Mesodermal cell (in vitro differentiated cells): ENCODE measurements at regions not wholly inside any gene's neighbourhood (a gene's known extent, or its start where the extent isn't known, plus 50 kb on each side); places are given as distances from the start of the nearest gene placed in this dataset.
"Not testable (repeated sequence)": the region's sequence is repeated elsewhere in the genome, so short reads cannot be mapped to it uniquely, and the experiment has no call there.

Source experiments
- H3K27ac ChIP-seq: 2 replicates; pipeline ENCODE4 v1.7.0; 2013; ENCODE audit warnings: mild to moderate bottlenecking, low read depth, low read length, moderate library complexity; ENCODE audit not compliant: severe bottlenecking
- H3K36me3 ChIP-seq: 2 replicates; pipeline ENCODE4 v1.7.1; 2013; ENCODE audit warnings: mild to moderate bottlenecking, low read length, moderate library complexity; ENCODE audit not compliant: control insufficient read depth, insufficient read depth
- H3K4me1 ChIP-seq: one replicate; pipeline ENCODE4 v1.7.1; 2013; ENCODE audit warnings: mild to moderate bottlenecking, low read length; ENCODE audit not compliant: insufficient read depth, control insufficient read depth, poor library complexity, severe bottlenecking
- H3K4me3 ChIP-seq: 2 replicates; pipeline ENCODE4 v1.7.0; 2013; ENCODE audit warnings: low read length, control low read depth, mild to moderate bottlenecking; ENCODE audit not compliant: insufficient read depth, poor library complexity, severe bottlenecking; ENCODE audit errors: extremely low read depth
- H3K9me3 ChIP-seq: 2 replicates; pipeline ENCODE4 v1.7.1; 2013; ENCODE audit warnings: mild to moderate bottlenecking, low read length, moderate library complexity; ENCODE audit not compliant: control insufficient read depth
- WGBS, 2 experiments: methylation state at CpG; one replicate each; pipeline ENCODE4 v1.1.5; 2013; ENCODE audit warnings: missing lambda C conversion rate in 2 of 2; ENCODE audit not compliant: insufficient coverage in 2 of 2; 5-methylcytosine and 5-hydroxymethylcytosine counted together

DNA sequence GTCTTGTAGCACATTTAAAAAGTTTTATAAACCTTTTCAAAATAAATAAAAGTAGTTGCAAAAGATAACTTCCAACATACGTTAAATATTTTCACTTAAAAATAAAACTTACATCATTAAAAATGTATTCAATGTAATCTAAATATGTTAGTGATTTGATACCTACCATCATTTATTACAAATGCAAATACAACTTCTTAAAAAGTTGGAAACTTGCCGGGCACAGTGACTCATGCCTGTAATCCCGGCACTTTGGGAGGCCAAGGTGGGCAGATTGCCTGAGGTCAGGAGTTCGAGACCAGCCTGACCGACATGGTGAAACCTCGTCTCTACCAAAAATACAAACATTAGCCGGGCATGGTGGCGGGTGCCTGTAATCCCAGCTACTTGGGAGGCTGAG, 122.6 kb upstream of the PODXL start:
- not testable (repeated sequence) for H3K27ac ChIP-seq, H3K4me3 ChIP-seq, H3K9me3 ChIP-seq, H3K36me3 ChIP-seq, H3K4me1 ChIP-seq
- 83% methylated on average over 3 of the region's 8 CpGs; no CpG with 5 or more reads in 1 of the 2 experiments for WGBS, 2 experiments

DNA sequence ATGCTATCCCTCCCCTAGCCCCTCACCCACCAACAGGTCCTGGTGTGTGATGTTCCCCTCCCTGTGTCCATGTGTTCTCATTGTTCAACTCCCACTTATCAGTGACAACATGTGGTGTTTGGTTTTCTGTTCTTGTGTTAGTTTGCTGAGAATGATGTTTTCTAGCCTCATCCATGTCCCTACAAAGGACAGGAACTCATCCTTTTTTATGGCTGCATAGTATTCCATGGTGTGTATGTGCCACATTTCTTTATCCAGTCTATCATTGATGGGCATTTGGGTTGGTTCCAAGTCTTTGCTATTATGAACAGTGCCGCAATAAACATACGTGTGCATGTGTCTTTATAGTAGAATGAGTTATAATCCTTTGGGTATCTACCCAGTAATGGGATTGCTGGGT, 120.4 kb upstream of the PODXL start:
- H3K4me3 ChIP-seq, H3K9me3 ChIP-seq, H3K36me3 ChIP-seq, H3K4me1 ChIP-seq, H3K27ac ChIP-seq: not testable (repeated sequence)
- WGBS, 2 experiments = 100% methylated on average over 2 of the region's 2 CpGs; no CpG with 5 or more reads in 1 of the 2 experiments

DNA sequence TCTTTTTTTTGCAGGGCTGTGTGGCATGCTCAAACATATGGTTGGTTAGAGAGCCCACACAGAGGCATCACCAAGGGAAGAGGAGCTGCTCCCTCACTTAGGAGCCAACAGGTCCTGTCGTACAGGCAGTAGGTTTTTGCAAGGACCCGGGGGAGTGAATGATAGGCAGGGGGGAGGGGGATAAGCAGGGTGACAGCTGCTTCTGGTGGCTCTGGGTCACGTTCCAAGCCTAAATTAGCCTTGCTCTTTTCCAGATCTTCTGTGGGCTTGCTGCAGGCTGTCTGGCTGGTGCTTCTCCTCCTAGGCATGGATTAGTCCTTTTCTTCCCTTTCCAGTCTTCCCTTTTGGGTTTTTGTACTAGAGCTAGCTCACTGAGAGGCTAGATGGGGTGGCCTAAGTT, 117.7 kb upstream of the PODXL start:
- Histone ChIP-seq H3K36me3 (no peaks in the 10 kb centered on the region), H3K9me3 (no peaks in the 10 kb centered on the region), H3K4me3 (no peak overlapping the region), H3K4me1 (no peaks in the 10 kb centered on the region), H3K27ac (no peak overlapping the region)
- 72 to 73% methylated on average over 2 to 3 of the region's 3 CpGs for WGBS, 2 experiments

DNA sequence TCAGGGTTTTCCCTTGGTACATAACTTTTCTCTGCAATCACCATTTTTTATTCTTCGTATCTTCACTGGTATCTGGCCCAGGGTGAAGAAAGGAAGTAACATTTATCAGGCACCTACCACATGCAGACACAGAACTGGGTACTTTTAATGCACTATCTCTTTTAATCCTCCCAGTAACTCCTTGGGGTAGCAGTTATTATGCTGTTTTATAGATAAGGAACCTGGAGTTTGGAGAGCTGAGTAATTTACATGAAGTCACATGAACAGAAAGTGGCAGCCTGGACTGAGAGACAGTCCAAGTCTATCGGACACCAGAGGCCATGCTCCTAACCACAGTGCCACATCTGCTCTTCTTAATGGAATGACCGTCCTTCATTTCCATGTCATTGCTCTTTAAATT, 117.1 kb upstream of the PODXL start:
- no peaks in the 10 kb centered on the region for H3K9me3 ChIP-seq
- H3K36me3 ChIP-seq = no peaks in the 10 kb centered on the region
- 80% methylated on average over 1 of the region's 3 CpGs; no CpG with 5 or more reads in 1 of the 2 experiments for WGBS, 2 experiments
- no peak overlapping the region for H3K4me3 ChIP-seq
- H3K27ac ChIP-seq = no peak overlapping the region
- H3K4me1 ChIP-seq = no peaks in the 10 kb centered on the region

- H3K9me3 ChIP-seq = peaks cover 10% of the 10 kb centered on the region
- no peaks in the 10 kb centered on the region for H3K4me1 ChIP-seq
- no peak overlapping the region for H3K4me3 ChIP-seq
- no peak overlapping the region for H3K27ac ChIP-seq
- H3K36me3 ChIP-seq = no peaks in the 10 kb centered on the region
- 66 to 94% methylated on average over 2 of the region's 2 CpGs for WGBS, 2 experiments
These were observed 114.0 kb upstream of the PODXL start for GRCh38 chr7:131670406-131670805.

GRCh38 chr7:131667699-131668098, 111.3 kb upstream of the PODXL start:
- Histone ChIP-seq H3K9me3 (peaks cover 10% of the 10 kb centered on the region), H3K27ac (no peak overlapping the region), H3K4me3 (no peak overlapping the region), H3K36me3 (no peaks in the 10 kb centered on the region), H3K4me1 (no peaks in the 10 kb centered on the region)
- 100% methylated on average over 2 of the region's 4 CpGs for WGBS, 2 experiments

DNA sequence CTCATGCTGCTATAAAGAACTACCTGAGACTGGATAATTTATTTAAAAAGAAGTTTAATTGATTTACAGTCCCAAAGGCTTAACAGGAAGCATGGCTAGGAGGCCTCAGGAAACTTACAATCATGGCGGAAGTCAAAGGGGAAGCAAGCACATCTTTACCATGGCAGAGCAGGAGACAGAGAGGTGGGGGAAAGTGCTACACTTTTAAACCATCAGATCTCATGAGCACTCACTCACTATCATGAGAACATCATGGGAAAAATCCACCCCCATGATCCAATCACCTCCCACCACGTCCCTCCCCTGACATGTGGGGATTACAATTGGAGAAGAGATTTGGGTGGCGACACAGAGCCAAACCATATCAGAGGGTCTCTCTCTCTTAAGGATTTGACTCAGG, 108.6 kb upstream of the PODXL start:
- Histone ChIP-seq H3K27ac (no peak overlapping the region), H3K36me3 (no peaks in the 10 kb centered on the region), H3K9me3 (peaks cover 10% of the 10 kb centered on the region), H3K4me3 (no peak overlapping the region), H3K4me1 (no peaks in the 10 kb centered on the region)
- WGBS, 2 experiments = 75 to 90% methylated on average over 1 to 2 of the region's 3 CpGs

- peaks cover 10% of the 10 kb centered on the region for H3K9me3 ChIP-seq
- H3K36me3 ChIP-seq = no peaks in the 10 kb centered on the region
- no peaks in the 10 kb centered on the region for H3K4me1 ChIP-seq
- WGBS, 2 experiments = 73 to 79% methylated on average over 4 to 5 of the region's 5 CpGs
- H3K4me3 ChIP-seq = no peak overlapping the region
- no peak overlapping the region for H3K27ac ChIP-seq
These were observed 108.1 kb upstream of the PODXL start for GRCh38 chr7:131664570-131664969.

GRCh38 chr7:131662301-131662873, 106.0 kb upstream of the PODXL start:
- not testable (repeated sequence) for H3K4me1 ChIP-seq, H3K27ac ChIP-seq, H3K9me3 ChIP-seq, H3K4me3 ChIP-seq, H3K36me3 ChIP-seq
- 79 to 91% methylated on average over 6 to 15 of the region's 15 CpGs for WGBS, 2 experiments

DNA sequence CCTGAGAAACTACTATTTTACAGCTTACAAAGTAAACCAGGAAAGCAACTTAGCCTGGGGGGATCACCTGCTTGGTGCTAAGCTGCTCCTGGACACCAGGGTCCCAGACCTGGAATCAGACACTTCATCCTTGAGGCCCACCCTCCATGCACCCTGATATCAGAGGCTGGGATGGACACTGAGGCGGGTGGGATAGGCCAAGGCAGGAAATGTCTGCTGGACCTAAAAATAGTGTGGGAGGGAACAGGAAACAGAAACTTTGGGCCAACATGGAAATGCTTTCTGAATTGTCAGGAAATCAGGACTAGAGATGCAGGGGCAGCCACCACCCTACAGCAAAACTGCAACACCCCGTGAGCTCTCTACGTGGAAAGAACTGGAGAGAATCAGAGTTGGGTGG, 101.5 kb upstream of the PODXL start:
- no peak overlapping the region for H3K4me3 ChIP-seq
- no CpG with 5 or more reads among the region's 3 CpGs for WGBS, 2 experiments
- no peaks in the 10 kb centered on the region for H3K36me3 ChIP-seq
- peaks cover 28% of the 10 kb centered on the region for H3K4me1 ChIP-seq
- no peaks in the 10 kb centered on the region for H3K9me3 ChIP-seq
- no peak overlapping the region for H3K27ac ChIP-seq

GRCh38 chr7:131656980-131657723, 100.7 kb upstream of the PODXL start:
- peaks cover 28% of the 10 kb centered on the region for H3K4me1 ChIP-seq
- no peaks in the 10 kb centered on the region for H3K9me3 ChIP-seq
- WGBS, 2 experiments = 90 to 95% methylated on average over 8 to 9 of the region's 10 CpGs
- no peak overlapping the region for H3K27ac ChIP-seq
- H3K36me3 ChIP-seq = no peaks in the 10 kb centered on the region
- no peak overlapping the region for H3K4me3 ChIP-seq
